Osteoblast (primary cell): ENCODE measurements at regions not wholly inside any gene's neighbourhood (a gene's known extent, or its start where the extent isn't known, plus 50 kb on each side); places are given as distances from the start of the nearest gene placed in this dataset.

Experiments used
- DNase-seq: peaks from one replicate; pipeline ENCODE4 v3.0.0; 2011; ENCODE audit warnings: low spot score, mixed read lengths; ENCODE audit not compliant: insufficient read length; ENCODE audit errors: missing footprints
- H2AFZ ChIP-seq: 2 replicates; pipeline ENCODE4 v1.6.0; 2011; ENCODE audit warnings: mild to moderate bottlenecking, low read length
- H3K27ac ChIP-seq: 2 replicates; pipeline ENCODE4 v1.5.1; 2011; ENCODE audit warnings: mild to moderate bottlenecking, low read depth, low read length, moderate library complexity
- H3K27me3 ChIP-seq: 2 replicates; pipeline ENCODE4 v1.6.0; 2012; ENCODE audit warnings: mild to moderate bottlenecking, control low read depth, inconsistent platforms, low read length, moderate library complexity; ENCODE audit not compliant: insufficient read depth
- H3K36me3 ChIP-seq: 2 replicates; pipeline ENCODE4 v1.5.1; 2011; ENCODE audit warnings: mild to moderate bottlenecking, low read length, control low read depth, moderate library complexity; ENCODE audit not compliant: insufficient read depth
- H3K4me1 ChIP-seq: 2 replicates; pipeline ENCODE4 v1.5.1; 2011; ENCODE audit warnings: mild to moderate bottlenecking, low read length, control low read depth, moderate library complexity; ENCODE audit not compliant: insufficient read depth
- H3K4me2 ChIP-seq: 2 replicates; pipeline ENCODE4 v1.6.0; 2011; ENCODE audit warnings: mild to moderate bottlenecking, low read length; ENCODE audit not compliant: insufficient read depth
- H3K4me3 ChIP-seq: fragments of 200-600 bp; sonication (generic); 3 replicates; pipeline ENCODE4 v1.5.1; 2012; ENCODE audit warnings: mild to moderate bottlenecking, low read length, inconsistent platforms; ENCODE audit not compliant: insufficient read depth
- H3K79me2 ChIP-seq: 2 replicates; pipeline ENCODE4 v1.6.0; 2012; ENCODE audit warnings: mild to moderate bottlenecking, low read length, control low read depth, inconsistent platforms; ENCODE audit not compliant: insufficient read depth
- H3K9me3 ChIP-seq: 2 replicates; pipeline ENCODE4 v1.5.1; 2011; ENCODE audit warnings: low read depth, low read length, control low read depth
- H4K20me1 ChIP-seq: 2 replicates; pipeline ENCODE4 v1.6.0; 2012; ENCODE audit warnings: mild to moderate bottlenecking, low read length, control low read depth; ENCODE audit not compliant: insufficient read depth
- CTCF ChIP-seq: IDR thresholded peaks from 2 replicates; pipeline ENCODE4 v1.5.1; 2011; ENCODE audit warnings: mild to moderate bottlenecking, low read depth, low read length, moderate library complexity; ENCODE audit errors: extremely low read depth

GRCh38 chr12:32027684-32028365, 68.6 kb downstream of the RESF1 start:
- H3K4me2 ChIP-seq: no peak overlapping the region
- no peak overlapping the region for H2AFZ ChIP-seq
- no peaks in the 10 kb centered on the region for H3K36me3 ChIP-seq
- H3K27ac ChIP-seq: no peak overlapping the region
- no peak for DNase-seq
- H4K20me1 ChIP-seq: no peaks in the 10 kb centered on the region
- peaks cover 4% of the 10 kb centered on the region for H3K27me3 ChIP-seq
- H3K4me3 ChIP-seq: no peak overlapping the region
- no peaks in the 10 kb centered on the region for H3K79me2 ChIP-seq
- no peaks in the 10 kb centered on the region for H3K4me1 ChIP-seq
- no peak for TF ChIP-seq CTCF
- no peaks in the 10 kb centered on the region for H3K9me3 ChIP-seq

GRCh38 chr12:32030151-32030550, 70.9 kb downstream of the RESF1 start:
- H3K4me3 ChIP-seq: no peak overlapping the region
- H3K4me1 ChIP-seq: no peaks in the 10 kb centered on the region
- H4K20me1 ChIP-seq: no peaks in the 10 kb centered on the region
- no peaks in the 10 kb centered on the region for H3K9me3 ChIP-seq
- H2AFZ ChIP-seq: no peak overlapping the region
- no peak for TF ChIP-seq CTCF
- no peak overlapping the region for H3K4me2 ChIP-seq
- H3K36me3 ChIP-seq: no peaks in the 10 kb centered on the region
- no peaks in the 10 kb centered on the region for H3K79me2 ChIP-seq
- H3K27ac ChIP-seq: no peak overlapping the region
- no peak for DNase-seq
- peaks cover 4% of the 10 kb centered on the region for H3K27me3 ChIP-seq

- no peak overlapping the region for H3K4me2 ChIP-seq
Measured at GRCh38 chr12:32030676-32031075, 71.5 kb downstream of the RESF1 start.

GRCh38 chr12:32031109-32031508, 71.9 kb downstream of the RESF1 start:
- no peaks in the 10 kb centered on the region for H4K20me1 ChIP-seq
- H3K27me3 ChIP-seq: peaks cover 4% of the 10 kb centered on the region
- H3K27ac ChIP-seq: no peak overlapping the region
- no peaks in the 10 kb centered on the region for H3K4me1 ChIP-seq
- H2AFZ ChIP-seq: no peak overlapping the region
- no peak for TF ChIP-seq CTCF
- H3K79me2 ChIP-seq: no peaks in the 10 kb centered on the region
- no peaks in the 10 kb centered on the region for H3K36me3 ChIP-seq
- no peak overlapping the region for H3K4me3 ChIP-seq
- H3K9me3 ChIP-seq: no peaks in the 10 kb centered on the region
- DNase-seq: no peak
- no peak overlapping the region for H3K4me2 ChIP-seq

More at GRCh38 chr12:32030676-32031075, 71.5 kb downstream of the RESF1 start:
- H3K79me2 ChIP-seq: no peaks in the 10 kb centered on the region
- TF ChIP-seq CTCF: no peak
- DNase-seq: no peak
- H3K27ac ChIP-seq: no peak overlapping the region
- no peaks in the 10 kb centered on the region for H3K4me1 ChIP-seq
- H3K4me3 ChIP-seq: no peak overlapping the region
- no peaks in the 10 kb centered on the region for H4K20me1 ChIP-seq
- H3K36me3 ChIP-seq: no peaks in the 10 kb centered on the region
- H3K27me3 ChIP-seq: peaks cover 4% of the 10 kb centered on the region
- no peak overlapping the region for H2AFZ ChIP-seq
- no peaks in the 10 kb centered on the region for H3K9me3 ChIP-seq
